ENCODE measurements at regions not wholly inside any gene's neighbourhood (a gene's known extent, or its start where the extent isn't known, plus 50 kb on each side); places are given as distances from the start of the nearest gene placed in this dataset.

- TF ChIP-seq, protein P1, sequence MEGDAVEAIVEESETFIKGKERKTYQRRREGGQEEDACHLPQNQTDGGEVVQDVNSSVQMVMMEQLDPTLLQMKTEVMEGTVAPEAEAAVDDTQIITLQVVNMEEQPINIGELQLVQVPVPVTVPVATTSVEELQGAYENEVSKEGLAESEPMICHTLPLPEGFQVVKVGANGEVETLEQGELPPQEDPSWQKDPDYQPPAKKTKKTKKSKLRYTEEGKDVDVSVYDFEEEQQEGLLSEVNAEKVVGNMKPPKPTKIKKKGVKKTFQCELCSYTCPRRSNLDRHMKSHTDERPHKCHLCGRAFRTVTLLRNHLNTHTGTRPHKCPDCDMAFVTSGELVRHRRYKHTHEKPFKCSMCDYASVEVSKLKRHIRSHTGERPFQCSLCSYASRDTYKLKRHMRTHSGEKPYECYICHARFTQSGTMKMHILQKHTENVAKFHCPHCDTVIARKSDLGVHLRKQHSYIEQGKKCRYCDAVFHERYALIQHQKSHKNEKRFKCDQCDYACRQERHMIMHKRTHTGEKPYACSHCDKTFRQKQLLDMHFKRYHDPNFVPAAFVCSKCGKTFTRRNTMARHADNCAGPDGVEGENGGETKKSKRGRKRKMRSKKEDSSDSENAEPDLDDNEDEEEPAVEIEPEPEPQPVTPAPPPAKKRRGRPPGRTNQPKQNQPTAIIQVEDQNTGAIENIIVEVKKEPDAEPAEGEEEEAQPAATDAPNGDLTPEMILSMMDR (IDR thresholded peaks at IDR 0.05 in 2 of 3, conservative IDR thresholded peaks at IDR 0.05 in 1 of 3; ENCODE audit: borderline replicate concordance in 1 of 3, insufficient read depth in 1 of 3, low read depth in 2 of 3, low read length in 2 of 3) = no peak
- TF ChIP-seq, protein P2, sequence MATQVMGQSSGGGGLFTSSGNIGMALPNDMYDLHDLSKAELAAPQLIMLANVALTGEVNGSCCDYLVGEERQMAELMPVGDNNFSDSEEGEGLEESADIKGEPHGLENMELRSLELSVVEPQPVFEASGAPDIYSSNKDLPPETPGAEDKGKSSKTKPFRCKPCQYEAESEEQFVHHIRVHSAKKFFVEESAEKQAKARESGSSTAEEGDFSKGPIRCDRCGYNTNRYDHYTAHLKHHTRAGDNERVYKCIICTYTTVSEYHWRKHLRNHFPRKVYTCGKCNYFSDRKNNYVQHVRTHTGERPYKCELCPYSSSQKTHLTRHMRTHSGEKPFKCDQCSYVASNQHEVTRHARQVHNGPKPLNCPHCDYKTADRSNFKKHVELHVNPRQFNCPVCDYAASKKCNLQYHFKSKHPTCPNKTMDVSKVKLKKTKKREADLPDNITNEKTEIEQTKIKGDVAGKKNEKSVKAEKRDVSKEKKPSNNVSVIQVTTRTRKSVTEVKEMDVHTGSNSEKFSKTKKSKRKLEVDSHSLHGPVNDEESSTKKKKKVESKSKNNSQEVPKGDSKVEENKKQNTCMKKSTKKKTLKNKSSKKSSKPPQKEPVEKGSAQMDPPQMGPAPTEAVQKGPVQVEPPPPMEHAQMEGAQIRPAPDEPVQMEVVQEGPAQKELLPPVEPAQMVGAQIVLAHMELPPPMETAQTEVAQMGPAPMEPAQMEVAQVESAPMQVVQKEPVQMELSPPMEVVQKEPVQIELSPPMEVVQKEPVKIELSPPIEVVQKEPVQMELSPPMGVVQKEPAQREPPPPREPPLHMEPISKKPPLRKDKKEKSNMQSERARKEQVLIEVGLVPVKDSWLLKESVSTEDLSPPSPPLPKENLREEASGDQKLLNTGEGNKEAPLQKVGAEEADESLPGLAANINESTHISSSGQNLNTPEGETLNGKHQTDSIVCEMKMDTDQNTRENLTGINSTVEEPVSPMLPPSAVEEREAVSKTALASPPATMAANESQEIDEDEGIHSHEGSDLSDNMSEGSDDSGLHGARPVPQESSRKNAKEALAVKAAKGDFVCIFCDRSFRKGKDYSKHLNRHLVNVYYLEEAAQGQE (IDR thresholded peaks at IDR 0.05; ENCODE audit: low read depth) = no peak
- TF ChIP-seq POLR2A (IDR thresholded peaks at IDR 0.05; ENCODE audit: borderline replicate concordance, extremely low read depth, insufficient read depth, insufficient read length) (no peak), ATF3 (IDR thresholded peaks at IDR 0.05) (no peak), EZH2 (IDR thresholded peaks at IDR 0.05) (no peak), TCF7L2 (IDR thresholded peaks at IDR 0.05; ENCODE audit: borderline replicate concordance, extremely low read depth, insufficient read depth, insufficient read length) (no peak), RAD21 (IDR thresholded peaks at IDR 0.05; ENCODE audit: low read depth) (no peak), JUND (IDR thresholded peaks at IDR 0.05) (no peak), ZNF274 (IDR thresholded peaks at IDR 0.05; ENCODE audit: low read depth, low read length) (no peak), CBX3 (IDR thresholded peaks at IDR 0.05; ENCODE audit: low read depth) (no peak), YY1 (IDR thresholded peaks at IDR 0.05; ENCODE audit: extremely low read depth, insufficient replicate concordance, low read depth, low read length) (no peak), ZBTB33 (IDR thresholded peaks at IDR 0.05; ENCODE audit: extremely low read depth, insufficient replicate concordance, low read length) (no peak), MAX (IDR thresholded peaks at IDR 0.05) (no peak), POLR2AphosphoS5 (IDR thresholded peaks at IDR 0.05; ENCODE audit: low read depth, low read length) (no peak)
Observed at GRCh38 chr20:41894255-41894963, 276.2 kb upstream of the CHD6 start.
